ENCODE measurements at regions not wholly inside any gene's neighbourhood (a gene's known extent, or its start where the extent isn't known, plus 50 kb on each side); places are given as distances from the start of the nearest gene placed in this dataset.

- Mint-ChIP-seq H3K36me3 (ENCODE audit: insufficient read depth, unreplicated experiment) (no peaks in the 10 kb centered on the region), H3K27ac (ENCODE audit: unreplicated experiment) (no peak overlapping the region), H3K4me1 (ENCODE audit: low read depth, unreplicated experiment) (no peaks in the 10 kb centered on the region), H3K4me3 (ENCODE audit: unreplicated experiment) (no peak overlapping the region), H3K27me3 (ENCODE audit: insufficient read depth, unreplicated experiment) (no peaks in the 10 kb centered on the region), H3K9me3 (ENCODE audit: unreplicated experiment) (no peaks in the 10 kb centered on the region)
- H3K4me3 ChIP-seq (ENCODE audit: low read depth, low read length), result no peak overlapping the region
- DNase-seq, result no peak
- H3K9me3 ChIP-seq, result no peaks in the 10 kb centered on the region
- no peaks in the 10 kb centered on the region for H3K36me3 ChIP-seq (ENCODE audit: control insufficient read depth, insufficient read depth, low read length)
- CTCF ChIA-PET, result interaction anchor here (0.7 kb wide), 1 partner anchor 126 kb away, joined by 3 read pairs; no protein-coding TSS in a partner anchor
- H3K4me1 ChIP-seq, result no peaks in the 10 kb centered on the region
- POLR2A ChIA-PET, result no interaction called here
- no peaks in the 10 kb centered on the region for H3K27me3 ChIP-seq (replicated peaks; ENCODE audit: control insufficient read depth, insufficient read depth, low read length)
- TF ChIP-seq, protein P1, sequence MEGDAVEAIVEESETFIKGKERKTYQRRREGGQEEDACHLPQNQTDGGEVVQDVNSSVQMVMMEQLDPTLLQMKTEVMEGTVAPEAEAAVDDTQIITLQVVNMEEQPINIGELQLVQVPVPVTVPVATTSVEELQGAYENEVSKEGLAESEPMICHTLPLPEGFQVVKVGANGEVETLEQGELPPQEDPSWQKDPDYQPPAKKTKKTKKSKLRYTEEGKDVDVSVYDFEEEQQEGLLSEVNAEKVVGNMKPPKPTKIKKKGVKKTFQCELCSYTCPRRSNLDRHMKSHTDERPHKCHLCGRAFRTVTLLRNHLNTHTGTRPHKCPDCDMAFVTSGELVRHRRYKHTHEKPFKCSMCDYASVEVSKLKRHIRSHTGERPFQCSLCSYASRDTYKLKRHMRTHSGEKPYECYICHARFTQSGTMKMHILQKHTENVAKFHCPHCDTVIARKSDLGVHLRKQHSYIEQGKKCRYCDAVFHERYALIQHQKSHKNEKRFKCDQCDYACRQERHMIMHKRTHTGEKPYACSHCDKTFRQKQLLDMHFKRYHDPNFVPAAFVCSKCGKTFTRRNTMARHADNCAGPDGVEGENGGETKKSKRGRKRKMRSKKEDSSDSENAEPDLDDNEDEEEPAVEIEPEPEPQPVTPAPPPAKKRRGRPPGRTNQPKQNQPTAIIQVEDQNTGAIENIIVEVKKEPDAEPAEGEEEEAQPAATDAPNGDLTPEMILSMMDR (IDR thresholded peaks at IDR 0.05; ENCODE audit: insufficient read depth in 1 of 2, low read depth in 1 of 2, low read length in 1 of 2, severe bottlenecking in 1 of 2, unreplicated experiment in 1 of 2), result no peak
- BruUV-seq (replicated peaks), result no TSS peak
- intact Hi-C loops (cut with micrococcal nuclease; ENCODE audit: unreplicated experiment), result no loop called here
Measured at GRCh38 chr18:62457877-62458276, 64.9 kb upstream of the ZCCHC2 start.

- DNase-seq, result no peak
- Mint-ChIP-seq H3K36me3 (ENCODE audit: insufficient read depth, unreplicated experiment) (no peaks in the 10 kb centered on the region), H3K4me1 (ENCODE audit: low read depth, unreplicated experiment) (no peaks in the 10 kb centered on the region), H3K4me3 (ENCODE audit: unreplicated experiment) (no peak overlapping the region), H3K9me3 (ENCODE audit: unreplicated experiment) (no peaks in the 10 kb centered on the region), H3K27me3 (ENCODE audit: insufficient read depth, unreplicated experiment) (no peaks in the 10 kb centered on the region), H3K27ac (ENCODE audit: unreplicated experiment) (no peak overlapping the region)
- ChIA-PET CTCF (interaction anchor here (0.7 kb wide), 1 partner anchor 126 kb away, joined by 3 read pairs; no protein-coding TSS in a partner anchor), POLR2A (no interaction called here)
- H3K27me3 ChIP-seq (replicated peaks; ENCODE audit: control insufficient read depth, insufficient read depth, low read length), result no peaks in the 10 kb centered on the region
- BruUV-seq (replicated peaks), result no TSS peak
- no peak overlapping the region for H3K4me3 ChIP-seq (ENCODE audit: low read depth, low read length)
- H3K4me1 ChIP-seq, result no peaks in the 10 kb centered on the region
- no peaks in the 10 kb centered on the region for H3K9me3 ChIP-seq
- intact Hi-C loops (cut with micrococcal nuclease; ENCODE audit: unreplicated experiment), result no loop called here
- TF ChIP-seq, protein P1 (IDR thresholded peaks at IDR 0.05; ENCODE audit: insufficient read depth in 1 of 2, low read depth in 1 of 2, low read length in 1 of 2, severe bottlenecking in 1 of 2, unreplicated experiment in 1 of 2), result no peak
- H3K36me3 ChIP-seq (ENCODE audit: control insufficient read depth, insufficient read depth, low read length), result no peaks in the 10 kb centered on the region
Measured at GRCh38 chr18:62458346-62458745, 64.5 kb upstream of the ZCCHC2 start.

DNA sequence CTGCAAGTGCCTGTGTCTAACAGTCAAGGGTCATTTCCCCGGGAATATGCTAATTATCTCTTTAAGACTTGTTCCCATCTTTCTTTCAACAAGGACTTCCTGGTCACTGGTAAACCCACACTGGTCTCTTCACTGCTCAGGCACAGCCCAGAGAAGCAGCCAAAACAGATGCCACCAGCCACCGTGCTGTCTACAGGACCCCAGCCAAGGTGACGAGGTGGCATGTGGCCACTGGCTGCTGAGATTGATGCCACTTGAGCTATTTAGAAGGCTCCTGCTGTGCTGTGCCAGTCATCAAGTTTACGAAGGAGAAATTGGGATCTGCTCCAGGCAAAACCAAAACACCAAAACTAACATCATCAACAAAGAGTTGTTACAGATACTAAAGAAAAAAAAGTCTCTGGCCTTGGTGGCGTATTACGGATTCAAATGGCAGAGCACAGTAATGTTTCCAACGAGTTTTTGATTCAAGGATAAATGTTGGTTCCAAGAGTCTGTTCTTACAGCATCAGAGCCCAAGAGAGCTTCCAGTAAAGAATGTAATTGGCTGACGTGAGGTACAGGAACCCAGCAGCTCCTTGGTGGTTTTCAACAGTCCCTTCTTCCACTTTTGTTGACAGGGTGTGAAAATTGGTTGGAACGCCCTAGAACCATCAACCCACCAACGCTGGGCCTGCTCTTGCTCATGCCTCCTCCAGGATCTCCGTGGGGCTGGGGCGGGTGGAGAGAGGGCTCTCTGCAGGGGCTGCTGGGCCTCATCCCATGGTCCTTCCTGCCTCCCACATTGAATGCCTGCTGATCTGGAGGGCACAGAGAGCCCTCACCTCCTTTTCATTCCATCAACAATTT lies 63.7 kb upstream of the ZCCHC2 start:
- Mint-ChIP-seq H3K4me1 (ENCODE audit: low read depth, unreplicated experiment) (no peaks in the 10 kb centered on the region), H3K4me3 (ENCODE audit: unreplicated experiment) (no peak overlapping the region), H3K27me3 (ENCODE audit: insufficient read depth, unreplicated experiment) (no peaks in the 10 kb centered on the region), H3K36me3 (ENCODE audit: insufficient read depth, unreplicated experiment) (no peaks in the 10 kb centered on the region), H3K27ac (ENCODE audit: unreplicated experiment) (no peak overlapping the region), H3K9me3 (ENCODE audit: unreplicated experiment) (no peaks in the 10 kb centered on the region)
- Histone ChIP-seq H3K36me3 (ENCODE audit: control insufficient read depth, insufficient read depth, low read length) (no peaks in the 10 kb centered on the region), H3K27me3 (replicated peaks; ENCODE audit: control insufficient read depth, insufficient read depth, low read length) (no peaks in the 10 kb centered on the region), H3K4me3 (ENCODE audit: low read depth, low read length) (no peak overlapping the region), H3K9me3 (no peaks in the 10 kb centered on the region), H3K4me1 (no peaks in the 10 kb centered on the region)
- intact Hi-C loops (cut with micrococcal nuclease; ENCODE audit: unreplicated experiment), result no loop called here
- CTCF ChIA-PET, result no interaction called here
- POLR2A ChIA-PET, result no interaction called here
- BruUV-seq (replicated peaks), result no TSS peak
- DNase-seq, result no peak
- TF ChIP-seq, protein P1 (IDR thresholded peaks at IDR 0.05; ENCODE audit: insufficient read depth in 1 of 2, low read depth in 1 of 2, low read length in 1 of 2, severe bottlenecking in 1 of 2, unreplicated experiment in 1 of 2), result no peak
